ENCODE measurements at regions not wholly inside any gene's neighbourhood (a gene's known extent, or its start where the extent isn't known, plus 50 kb on each side); places are given as distances from the start of the nearest gene placed in this dataset.

GRCh38 chr7:113199136-113199535 is 80.8 kb upstream of the SMIM30 start:
- TF ChIP-seq CTCF (conservative IDR thresholded peaks at IDR 0.05; ENCODE audit: low read depth, low read length) = no peak
- no peak for TF ChIP-seq RAD21 (IDR thresholded peaks at IDR 0.05; ENCODE audit: low read length)
- no peak for TF ChIP-seq NFE2L2 (IDR thresholded peaks at IDR 0.05; ENCODE audit: low read depth, low read length)
- no peak for TF ChIP-seq POLR2A (IDR thresholded peaks at IDR 0.05; ENCODE audit: low read depth, low read length)
- no peak for TF ChIP-seq MAZ (IDR thresholded peaks at IDR 0.05; ENCODE audit: borderline replicate concordance, low read depth, low read length)
- TF ChIP-seq MXI1 (IDR thresholded peaks at IDR 0.05; ENCODE audit: borderline replicate concordance, low read depth, low read length) = no peak
- no peak for TF ChIP-seq CEBPB (IDR thresholded peaks at IDR 0.05; ENCODE audit: low read depth, low read length)
- TF ChIP-seq, protein P1, sequence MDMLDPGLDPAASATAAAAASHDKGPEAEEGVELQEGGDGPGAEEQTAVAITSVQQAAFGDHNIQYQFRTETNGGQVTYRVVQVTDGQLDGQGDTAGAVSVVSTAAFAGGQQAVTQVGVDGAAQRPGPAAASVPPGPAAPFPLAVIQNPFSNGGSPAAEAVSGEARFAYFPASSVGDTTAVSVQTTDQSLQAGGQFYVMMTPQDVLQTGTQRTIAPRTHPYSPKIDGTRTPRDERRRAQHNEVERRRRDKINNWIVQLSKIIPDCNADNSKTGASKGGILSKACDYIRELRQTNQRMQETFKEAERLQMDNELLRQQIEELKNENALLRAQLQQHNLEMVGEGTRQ (IDR thresholded peaks at IDR 0.05; ENCODE audit: low read depth, low read length) = no peak
- TF ChIP-seq MAFK (IDR thresholded peaks at IDR 0.05; ENCODE audit: low read depth, low read length) = no peak
- TF ChIP-seq RFX5 (IDR thresholded peaks at IDR 0.05; ENCODE audit: low read depth, low read length) = no peak
- no peak for TF ChIP-seq SMC3 (IDR thresholded peaks at IDR 0.05; ENCODE audit: low read depth, low read length)
- no peak for TF ChIP-seq RCOR1 (IDR thresholded peaks at IDR 0.05; ENCODE audit: insufficient replicate concordance, low read length)

Data from IMR-90 (cell line).